Endothelial cell of umbilical vein (primary cell): ENCODE measurements at regions not wholly inside any gene's neighbourhood (a gene's known extent, or its start where the extent isn't known, plus 50 kb on each side); places are given as distances from the start of the nearest gene placed in this dataset.

ENCODE experiments used
- BruUV-seq: library from RNA; stranded (reverse); fragments of 400-500 nt; replicated peaks from 2 replicates; lab custom pipeline; 2021; lab: Mats Ljungman, UMichigan
- CTCF ChIA-PET: fragments of 300-600, 350-600 bp; sonication (Branson Sonifier 250); formaldehyde crosslinking; loops from one replicate; lab custom pipeline; 2021; ENCODE audit warnings: antibody characterized with exemption, inconsistent platforms; lab: Charles Lee
- POLR2A ChIA-PET: fragments of 300-600, 350-600 bp; sonication (Branson Sonifier 250); formaldehyde crosslinking; loops from one replicate; lab custom pipeline; 2021; ENCODE audit warnings: antibody characterized with exemption, inconsistent platforms; lab: Charles Lee
- DNase-seq: peaks from one replicate; pipeline ENCODE4 v3.0.0-alpha.2; 2011; ENCODE audit warnings: low read depth, low spot score
- FAIRE-seq: peaks from 2 replicates; lab custom pipeline; 2011; peaks lifted over from hg19 to GRCh38; lab: Jason Lieb, UNC
- H2AFZ ChIP-seq: 2 replicates; pipeline ENCODE4 v1.6.0; 2012; ENCODE audit warnings: low read depth, low read length, control low read depth, inconsistent platforms
- H3K27ac ChIP-seq: 2 replicates; pipeline ENCODE4 v1.5.1; 2011; ENCODE audit warnings: low read depth, mild to moderate bottlenecking, control low read depth, low read length, moderate library complexity; ENCODE audit not compliant: insufficient read depth
- H3K27me3 ChIP-seq, 2 experiments: 2 replicates each; pipeline versions ENCODE4 v1.6.0 to v1.6.1; 2011; ENCODE audit warnings: low read length in 2 of 2, mixed read lengths in 1 of 2; ENCODE audit not compliant: control insufficient read depth in 2 of 2, insufficient read depth in 2 of 2
- H3K36me3 ChIP-seq, 2 experiments: 2 replicates in 1 of 2; 3 replicates in 1 of 2; pipeline ENCODE4 v1.5.1; 2011; ENCODE audit warnings: low read length in 2 of 2, mild to moderate bottlenecking in 1 of 2, moderate library complexity in 1 of 2; ENCODE audit not compliant: control insufficient read depth in 2 of 2, insufficient read depth in 2 of 2; ENCODE audit errors: extremely low read depth in 1 of 2
- H3K4me1 ChIP-seq: 3 replicates; pipeline ENCODE4 v1.5.1; 2011; ENCODE audit warnings: mild to moderate bottlenecking, low read length; ENCODE audit not compliant: control insufficient read depth, insufficient read depth; ENCODE audit errors: extremely low read depth
- H3K4me2 ChIP-seq: 2 replicates; pipeline ENCODE4 v1.6.1; 2011; ENCODE audit warnings: low read length, control low read depth, mixed read lengths; ENCODE audit not compliant: insufficient read depth
- H3K4me3 ChIP-seq, 3 experiments: fragments of 200-600 bp in 1 of 3; sonication (generic), shearing (Covaris generic) in 1 of 3; replicated peaks in 1 of 3; 2 replicates each; pipeline ENCODE4 v1.5.1; 2011 to 2016; ENCODE audit warnings: control low read depth in 3 of 3, low read length in 3 of 3, mild to moderate bottlenecking in 2 of 3, inconsistent platforms in 1 of 3, low read depth in 1 of 3, moderate library complexity in 1 of 3; ENCODE audit not compliant: insufficient read depth in 1 of 3
- H3K79me2 ChIP-seq: 2 replicates; pipeline ENCODE4 v1.6.0; 2012; ENCODE audit warnings: low read length, inconsistent platforms; ENCODE audit not compliant: control insufficient read depth, insufficient read depth
- H3K9ac ChIP-seq: replicated peaks from 2 replicates; pipeline ENCODE3; 2011; ENCODE audit warnings: low read length, control low read depth; ENCODE audit not compliant: insufficient read depth; ENCODE audit errors: extremely low read depth
- H3K9me1 ChIP-seq: replicated peaks from 3 replicates; pipeline ENCODE4 v1.6.0; 2011; ENCODE audit warnings: mild to moderate bottlenecking, low read length; ENCODE audit not compliant: control insufficient read depth, insufficient read depth; ENCODE audit errors: extremely low read depth
- H3K9me3 ChIP-seq: replicated peaks from 2 replicates; pipeline ENCODE4 v1.5.1; 2012; ENCODE audit warnings: low read length, inconsistent platforms; ENCODE audit not compliant: control insufficient read depth, insufficient read depth
- H4K20me1 ChIP-seq: replicated peaks from 2 replicates; pipeline ENCODE3; 2011; ENCODE audit warnings: mild to moderate bottlenecking, low read length; ENCODE audit not compliant: control insufficient read depth, insufficient read depth; ENCODE audit errors: extremely low read depth
- CTCF ChIP-seq, 2 donors: IDR thresholded peaks; 1 replicate in 1 of 2; 2 replicates in 1 of 2; pipeline ENCODE4 v1.5.1; 2011; ENCODE audit warnings: low read length in 2 of 2, mild to moderate bottlenecking in 2 of 2, moderate library complexity in 2 of 2, control low read depth in 1 of 2, inconsistent platforms in 1 of 2, low read depth in 1 of 2; ENCODE audit not compliant: insufficient read depth in 1 of 2; ENCODE audit errors: extremely low read depth in 1 of 2
- EZH2 ChIP-seq: IDR thresholded peaks from 2 replicates; pipeline ENCODE4 v1.6.1; 2012; ENCODE audit warnings: borderline replicate concordance, low read depth, mild to moderate bottlenecking, moderate library complexity, low read length, inconsistent platforms; ENCODE audit not compliant: severe bottlenecking
- FOS ChIP-seq: IDR thresholded peaks from 2 replicates; pipeline ENCODE4 v1.6.1; 2011; ENCODE audit warnings: mild to moderate bottlenecking, low read length, moderate library complexity, borderline replicate concordance; ENCODE audit not compliant: insufficient read depth
- GATA2 ChIP-seq: IDR thresholded peaks from 2 replicates; pipeline ENCODE4 v1.7.0; 2011; ENCODE audit warnings: low read depth, mild to moderate bottlenecking, moderate library complexity, mixed read lengths, low read length; ENCODE audit not compliant: insufficient read length, insufficient read depth
- JUN ChIP-seq: IDR thresholded peaks from 2 replicates; pipeline ENCODE4 v1.6.1; 2011; ENCODE audit warnings: borderline replicate concordance, low read depth; ENCODE audit not compliant: insufficient read length, insufficient read depth
- MAX ChIP-seq: IDR thresholded peaks from 2 replicates; pipeline ENCODE4 v1.6.1; 2011; ENCODE audit not compliant: insufficient read depth, insufficient read length
- MYC ChIP-seq: IDR thresholded peaks from one replicate; pipeline ENCODE4 v1.6.1; 2011; ENCODE audit warnings: mild to moderate bottlenecking, low read depth, low read length
- POLR2A ChIP-seq: IDR thresholded peaks from 2 replicates; pipeline ENCODE4 v1.6.1; 2012; ENCODE audit warnings: low read depth, mild to moderate bottlenecking, control low read depth, low read length
- POLR2AphosphoS5 ChIP-seq: IDR thresholded peaks from 2 replicates; pipeline ENCODE4 v1.6.1; 2012; ENCODE audit warnings: low read depth, mild to moderate bottlenecking, control low read depth, low read length, moderate library complexity; ENCODE audit not compliant: insufficient read depth
- dilution Hi-C: fragments of 300-500 bp; cut with MboI; formaldehyde crosslinking; loops from one replicate; pipeline ENCODE4 v1.15.0; 2019; ENCODE audit warnings: low sequenced_read_pairs; ENCODE audit not compliant: extremely low pct_ligation_motif_present
- intact Hi-C: fragments of 100-400 bp; cut with micrococcal nuclease; formaldehyde crosslinking; loops from one replicate; pipeline ENCODE4 v1.10.0; 2022

GRCh38 chr3:165451371-165452070 is 255.3 kb upstream of the SLITRK3 start:
- dilution Hi-C loops, result no loop called here
- Histone ChIP-seq H3K9me1 (no peaks in the 10 kb centered on the region), H3K4me2 (no peak overlapping the region), H3K9me3 (peaks cover 7% of the 10 kb centered on the region), H2AFZ (no peak overlapping the region), H3K27ac (no peak overlapping the region), H3K79me2 (no peaks in the 10 kb centered on the region), H3K27me3 (no peaks in the 10 kb centered on the region), H3K36me3 (no peaks in the 10 kb centered on the region), H3K9ac (no peak overlapping the region), H3K4me1 (no peaks in the 10 kb centered on the region), H4K20me1 (no peaks in the 10 kb centered on the region), H3K4me3 (no peak overlapping the region)
- intact Hi-C loops, result no loop called here
- FAIRE-seq (no peak), DNase-seq (no peak)
- POLR2A ChIA-PET, result no interaction called here
- CTCF ChIA-PET, result no interaction called here
- no TSS peak for BruUV-seq
- TF ChIP-seq MYC, result no peak
- TF ChIP-seq EZH2, result no peak
- TF ChIP-seq POLR2AphosphoS5, result no peak
- TF ChIP-seq POLR2A, result no peak
- no peak for TF ChIP-seq JUN
- no peak for TF ChIP-seq GATA2

GRCh38 chr3:165446555-165446954 is 250.4 kb upstream of the SLITRK3 start:
- Histone ChIP-seq H3K4me3 (no peak overlapping the region), H3K9ac (no peak overlapping the region), H3K79me2 (no peaks in the 10 kb centered on the region), H3K27ac (no peak overlapping the region), H3K27me3 (no peaks in the 10 kb centered on the region), H3K4me1 (no peaks in the 10 kb centered on the region), H2AFZ (no peak overlapping the region), H4K20me1 (no peaks in the 10 kb centered on the region), H3K9me1 (no peaks in the 10 kb centered on the region), H3K9me3 (peaks cover 3% of the 10 kb centered on the region), H3K36me3 (no peaks in the 10 kb centered on the region), H3K4me2 (no peak overlapping the region)
- DNase-seq (no peak), FAIRE-seq (no peak)
- no peak for TF ChIP-seq POLR2AphosphoS5
- TF ChIP-seq POLR2A, result no peak
- no peak for TF ChIP-seq FOS
- TF ChIP-seq CTCF (IDR thresholded peaks at IDR 0.05; ENCODE audit: extremely low read depth in 1 of 2, insufficient read depth in 1 of 2, low read depth in 1 of 2, low read length in 2 of 2), result no peak
- no peak for TF ChIP-seq MYC
- no peak for TF ChIP-seq MAX
- no peak for TF ChIP-seq EZH2
- CTCF ChIA-PET, result no interaction called here
- BruUV-seq, result no TSS peak
- dilution Hi-C loops (no loop called here), intact Hi-C loops (no loop called here)
- POLR2A ChIA-PET, result no interaction called here
